GM21447 (cell line): ENCODE measurements at regions not wholly inside any gene's neighbourhood (a gene's known extent, or its start where the extent isn't known, plus 50 kb on each side); places are given as distances from the start of the nearest gene placed in this dataset.
"Not testable (repeated sequence)": the region's sequence is repeated elsewhere in the genome, so short reads cannot be mapped to it uniquely, and the experiment has no call there.

ENCODE experiments used
- ATAC-seq: cut with Tn5 transposase; IDR thresholded peaks from one replicate; pipeline ENCODE4 v1.9.1; 2021; ENCODE audit not compliant: unreplicated experiment

GRCh38 chr10:124245806-124246440, 152.5 kb upstream of the CHST15 start:
- ATAC-seq: no peak

- ATAC-seq: no peak
These were observed 151.8 kb upstream of the CHST15 start for GRCh38 chr10:124245191-124245590.

- ATAC-seq: no peak
These were observed 151.0 kb upstream of the CHST15 start for GRCh38 chr10:124244256-124244877.

GRCh38 chr10:124243702-124244121, 150.3 kb upstream of the CHST15 start:
- ATAC-seq: no peak

- no peak for ATAC-seq
These were observed 149.4 kb upstream of the CHST15 start for GRCh38 chr10:124242791-124243190.

GRCh38 chr10:124242365-124242764, 149.0 kb upstream of the CHST15 start:
- no peak for ATAC-seq

- ATAC-seq: not testable (repeated sequence)
These were observed 148.1 kb upstream of the CHST15 start for GRCh38 chr10:124241510-124241909.

GRCh38 chr10:124240839-124241291, 147.5 kb upstream of the CHST15 start:
- ATAC-seq: no peak

- ATAC-seq: no peak
These were observed 146.3 kb upstream of the CHST15 start for GRCh38 chr10:124239696-124240095.

- no peak for ATAC-seq
These were observed 145.7 kb upstream of the CHST15 start for GRCh38 chr10:124239134-124239533.

- no peak for ATAC-seq
These were observed 145.0 kb upstream of the CHST15 start for GRCh38 chr10:124238367-124238766.

- no peak for ATAC-seq
These were observed 144.0 kb upstream of the CHST15 start for GRCh38 chr10:124237282-124237961.

- no peak for ATAC-seq
These were observed 143.4 kb upstream of the CHST15 start for GRCh38 chr10:124236816-124237215.

GRCh38 chr10:124236136-124236535, 142.7 kb upstream of the CHST15 start:
- ATAC-seq: no peak

GRCh38 chr10:124235232-124235631, 141.8 kb upstream of the CHST15 start:
- no peak for ATAC-seq

- ATAC-seq: no peak
These were observed 140.2 kb upstream of the CHST15 start for GRCh38 chr10:124233546-124234138.

GRCh38 chr10:124232686-124233545, 139.5 kb upstream of the CHST15 start:
- ATAC-seq: no peak

GRCh38 chr10:124231168-124232155, 138.1 kb upstream of the CHST15 start:
- no peak for ATAC-seq

- ATAC-seq: no peak
These were observed 137.3 kb upstream of the CHST15 start for GRCh38 chr10:124230635-124231167.
